DMS114 treated with DMSO at 0.1 percent for 48 hours (cell line): ENCODE measurements at regions not wholly inside any gene's neighbourhood (a gene's known extent, or its start where the extent isn't known, plus 50 kb on each side); places are given as distances from the start of the nearest gene placed in this dataset.
A peak's percentile ranks its signal among the peaks of the same experiment; 100 is the strongest.

Experiments used
- DNase-seq: peaks from one replicate; lab custom pipeline; 2025; ENCODE audit not compliant: unreplicated experiment; lab: John Stamatoyannopoulos, UW

DNA sequence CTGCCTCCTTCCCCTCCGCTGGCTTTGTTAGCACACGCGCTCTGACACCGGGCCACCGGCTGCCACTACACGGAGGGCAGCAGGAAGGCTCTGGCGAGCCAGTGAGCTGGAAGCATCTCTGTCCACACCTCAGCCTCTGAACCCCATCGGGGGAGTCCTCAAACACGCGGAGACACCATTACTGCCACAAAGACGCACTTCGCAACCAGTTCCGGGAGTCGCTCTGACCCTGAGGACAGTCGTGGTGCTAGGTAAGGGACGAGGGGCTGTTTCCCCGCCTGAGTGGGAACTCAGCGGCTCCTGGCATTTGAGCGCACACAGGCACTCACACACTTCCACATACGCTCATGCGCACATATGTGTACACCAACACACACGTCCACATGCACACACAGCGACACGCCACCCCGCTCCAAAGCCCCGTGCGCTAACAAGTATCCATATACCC is 160.0 kb downstream of the C9orf152 start:
- DNase-seq, result no peak

DNA sequence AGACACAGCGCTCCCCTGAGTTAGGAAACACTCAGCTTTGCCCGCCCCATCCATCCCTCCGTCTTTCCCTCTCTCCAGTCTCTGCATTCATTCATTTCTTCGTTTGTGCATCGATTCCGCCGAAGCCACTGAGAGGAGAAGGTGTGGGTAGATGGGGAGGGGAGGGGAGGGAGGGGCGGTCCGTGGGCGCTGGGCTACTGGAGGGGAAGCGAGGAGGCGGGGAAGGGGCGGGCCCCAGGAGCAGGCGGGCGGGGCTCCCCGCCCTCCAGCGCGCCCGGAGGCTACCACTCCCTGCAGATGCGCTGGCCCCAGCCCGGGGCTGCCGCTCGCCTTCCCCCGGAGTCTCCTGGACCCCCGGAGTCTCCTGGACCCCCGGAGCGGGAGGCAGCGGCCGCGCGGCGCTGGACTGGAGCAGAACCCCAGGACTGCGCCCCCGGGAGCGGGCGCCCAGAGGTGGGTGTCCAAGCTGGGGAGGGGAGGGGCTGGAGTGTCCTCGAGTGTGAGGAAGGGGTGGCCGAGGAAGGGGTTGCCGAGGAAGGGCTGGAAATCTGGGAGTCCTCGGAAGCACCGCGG is 159.5 kb downstream of the C9orf152 start:
- DNase-seq, result peak; percentile 5

DNA sequence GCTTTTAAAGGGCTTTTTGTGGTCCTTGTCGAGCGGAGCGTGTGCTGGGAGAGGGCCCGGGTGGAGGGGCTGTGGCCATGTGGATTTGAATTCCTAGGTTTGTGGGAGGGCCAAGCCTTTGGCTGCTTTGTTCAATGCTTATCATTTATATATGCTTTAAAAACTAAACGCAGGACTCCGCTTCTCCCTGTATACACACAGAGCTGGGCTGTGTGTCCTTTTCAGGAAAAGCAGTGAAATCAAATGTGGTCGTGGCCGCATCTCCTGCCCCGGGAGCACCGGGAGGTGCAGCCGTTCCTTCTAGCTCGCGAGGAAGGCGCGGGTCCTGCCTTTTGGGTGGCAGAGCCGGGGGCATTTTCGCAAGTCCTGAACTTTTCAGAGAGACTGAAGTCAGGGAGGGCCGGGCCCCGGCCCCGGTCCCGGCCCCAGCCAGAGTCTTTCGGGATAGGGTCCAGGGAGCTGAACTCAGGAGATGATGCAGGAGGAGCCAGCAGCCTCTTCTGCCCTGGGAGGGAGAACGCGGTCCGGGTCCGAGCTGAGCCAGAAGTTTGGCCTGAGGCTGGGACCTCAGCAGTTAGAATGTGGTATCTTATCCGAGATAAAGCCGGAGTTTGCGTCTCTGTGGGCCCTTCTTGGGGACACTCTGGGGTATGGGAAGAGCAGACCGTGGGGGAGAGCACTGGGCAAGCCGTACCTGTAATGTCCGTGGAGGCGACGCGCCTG is 158.8 kb downstream of the C9orf152 start:
- DNase-seq, result no peak

- DNase-seq, result no peak
Observed at GRCh38 chr9:110049699-110050450, 158.1 kb downstream of the C9orf152 start.

DNA sequence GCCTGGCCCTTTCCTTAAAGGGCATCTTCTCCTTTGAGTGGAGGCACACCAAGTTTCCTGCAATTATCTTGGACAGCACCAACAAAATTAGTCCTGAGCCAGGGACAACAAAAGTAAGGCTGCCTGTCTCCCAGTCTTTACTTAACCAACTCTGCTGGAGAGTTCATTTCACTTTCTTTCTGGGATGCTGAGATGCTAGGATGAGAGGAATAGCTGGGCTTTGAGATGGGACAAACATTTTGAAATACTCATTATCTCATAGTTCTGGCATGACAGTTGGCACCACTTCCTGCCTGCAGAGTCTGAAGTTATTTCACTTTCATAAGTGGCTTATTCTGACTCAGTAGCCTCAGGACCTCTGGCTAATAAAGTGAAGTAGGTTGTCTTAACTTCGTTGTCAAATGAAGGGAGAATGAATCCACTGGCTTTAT is 157.0 kb downstream of the C9orf152 start:
- no peak for DNase-seq

GRCh38 chr9:110056062-110056461 is 151.9 kb downstream of the C9orf152 start:
- DNase-seq, result no peak

GRCh38 chr9:110058304-110058953 is 149.5 kb downstream of the C9orf152 start:
- peak; percentile 29 for DNase-seq

- no peak for DNase-seq
Observed at GRCh38 chr9:110059461-110059860, 148.5 kb downstream of the C9orf152 start.

GRCh38 chr9:110064803-110065202 is 143.2 kb downstream of the C9orf152 start:
- no peak for DNase-seq

DNA sequence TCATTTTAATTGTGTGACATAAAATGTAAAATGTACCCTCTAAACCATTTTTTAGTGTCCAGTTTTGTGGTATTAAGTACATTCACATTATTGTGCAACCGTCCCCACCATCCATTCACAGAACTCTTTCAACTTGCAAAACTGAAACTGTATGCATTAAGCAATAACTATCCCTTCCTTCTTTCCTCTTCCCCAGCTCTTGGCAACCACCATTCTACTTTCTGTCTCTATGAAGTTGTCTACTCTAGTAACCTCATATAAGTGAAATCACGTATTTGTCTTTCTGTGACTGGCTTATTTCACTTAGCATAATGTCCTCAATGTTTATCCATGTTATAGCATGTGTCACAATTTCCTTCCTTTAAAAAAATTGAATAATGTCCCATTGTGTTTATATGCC is 142.4 kb downstream of the C9orf152 start:
- no peak for DNase-seq

DNA sequence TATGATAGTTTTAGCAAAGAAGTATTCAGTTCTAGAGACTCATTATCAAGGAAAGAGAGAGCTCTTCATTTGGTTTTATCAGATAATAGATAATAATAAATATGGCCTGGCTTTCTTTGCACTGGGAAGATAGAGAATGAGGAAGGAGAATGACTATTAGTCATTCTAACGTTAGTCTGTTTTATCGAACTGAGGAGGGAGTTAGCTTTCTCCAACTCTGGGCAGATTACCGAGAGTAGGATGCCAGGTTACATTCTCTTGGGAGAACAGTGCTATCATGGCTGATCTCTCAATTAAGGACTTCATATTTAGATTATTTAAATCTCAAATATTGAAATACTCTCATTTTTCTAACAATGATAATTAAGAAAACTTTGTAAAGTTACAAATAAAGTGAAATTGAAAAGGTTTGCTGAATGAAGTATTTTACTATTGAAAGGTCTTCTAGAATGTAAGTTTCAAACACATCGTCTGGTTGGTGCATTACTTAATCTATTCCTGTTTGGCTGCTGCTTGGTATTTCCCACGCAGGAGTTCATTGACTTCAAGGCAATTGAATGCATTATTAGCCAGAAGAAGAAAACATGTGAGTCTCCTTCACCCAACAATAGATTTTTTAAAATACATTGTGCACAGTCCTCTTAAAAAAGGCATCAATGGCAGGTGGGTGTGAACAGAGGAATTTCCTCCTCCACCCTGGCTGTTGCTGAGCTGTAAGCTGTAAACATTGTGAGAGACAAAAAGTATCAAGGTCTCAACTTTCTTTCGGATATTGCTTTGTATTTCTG is 140.8 kb downstream of the C9orf152 start:
- no peak for DNase-seq

DNA sequence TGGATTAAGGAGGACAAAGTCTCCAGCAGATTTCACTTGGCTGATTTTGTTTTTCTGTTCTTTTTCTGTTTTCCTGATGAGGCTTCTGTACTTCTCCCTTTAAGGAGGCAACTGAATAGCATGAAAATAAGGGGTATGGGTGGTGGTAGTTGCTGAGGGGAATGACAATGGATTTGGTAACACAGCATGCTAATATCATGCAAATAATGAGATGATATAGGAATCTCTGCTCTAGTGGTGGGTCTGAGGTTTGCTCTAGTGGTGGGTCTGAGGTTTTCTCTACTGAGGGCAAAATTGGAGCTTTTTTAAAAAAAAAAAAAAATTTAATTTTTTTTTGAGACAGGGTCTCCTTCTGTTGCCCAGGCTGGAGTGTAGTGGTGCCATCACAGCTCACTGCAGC is 139.7 kb downstream of the C9orf152 start:
- no peak for DNase-seq

GRCh38 chr9:110069326-110070248 is 138.4 kb downstream of the C9orf152 start:
- DNase-seq, result no peak

GRCh38 chr9:110072597-110073355 is 135.2 kb downstream of the C9orf152 start:
- DNase-seq, result no peak

DNA sequence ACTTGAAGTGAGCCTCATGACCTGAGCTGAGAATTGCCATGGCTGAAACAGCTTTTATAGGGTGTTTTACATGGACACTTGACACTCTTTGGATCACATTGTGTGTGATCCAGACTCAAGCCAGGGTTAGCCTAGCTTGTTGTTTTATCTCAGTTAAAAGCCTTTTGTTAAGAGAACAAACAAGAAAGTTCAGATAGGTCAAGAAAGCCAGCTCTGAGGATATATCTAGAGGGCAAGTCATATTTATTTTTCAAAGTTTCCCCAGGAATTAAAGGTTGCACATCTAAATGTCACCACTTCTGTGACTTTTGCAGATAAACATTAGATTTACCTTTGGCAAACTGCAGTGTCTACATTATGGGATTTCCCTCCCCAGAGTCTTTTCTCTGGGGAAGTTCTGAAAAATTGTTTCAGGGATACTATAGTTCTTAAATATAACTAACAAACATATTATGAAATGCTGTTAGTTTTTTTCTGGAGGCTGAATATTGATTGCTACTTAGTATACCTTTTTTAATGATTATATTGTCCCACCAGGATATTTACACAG is 134.5 kb downstream of the C9orf152 start:
- no peak for DNase-seq

DNA sequence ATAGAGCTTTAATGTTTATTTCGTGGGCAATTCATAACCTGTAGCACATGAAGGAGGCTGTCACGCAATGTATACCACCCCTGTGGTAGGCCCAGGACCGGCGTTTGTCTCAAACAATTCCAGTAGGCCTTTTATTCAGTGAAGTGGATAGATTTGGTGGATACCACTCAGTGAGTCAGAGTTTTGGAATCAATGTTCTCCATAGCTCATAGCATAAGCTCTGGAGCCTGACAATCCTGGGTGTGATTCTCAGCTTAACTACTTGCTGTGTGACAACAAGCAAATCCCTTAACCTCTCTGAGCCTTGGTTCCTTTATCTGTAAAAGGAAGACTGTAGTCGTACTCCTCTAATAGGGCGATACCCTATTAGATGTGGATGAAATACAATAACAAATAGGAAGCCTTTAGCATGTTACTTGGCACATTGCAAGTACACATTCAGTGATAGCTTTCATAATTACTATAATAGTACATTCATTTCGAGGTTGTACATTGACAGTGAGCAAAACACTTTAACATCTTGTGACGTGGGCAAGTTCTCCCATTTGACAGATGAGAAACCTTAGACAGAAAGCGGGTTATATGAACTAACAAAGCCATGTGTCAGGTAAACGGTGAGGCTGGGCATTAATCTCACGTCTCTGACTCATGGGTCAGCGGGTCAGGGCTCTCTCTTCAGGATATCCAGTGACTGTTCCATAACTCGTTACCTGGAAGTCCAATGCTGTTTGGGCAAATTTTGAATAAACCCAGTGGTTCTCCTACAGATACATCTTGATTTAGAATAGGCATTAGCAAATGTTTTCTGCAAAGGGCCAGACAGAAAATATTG is 130.8 kb downstream of the C9orf152 start:
- DNase-seq, result no peak

DNA sequence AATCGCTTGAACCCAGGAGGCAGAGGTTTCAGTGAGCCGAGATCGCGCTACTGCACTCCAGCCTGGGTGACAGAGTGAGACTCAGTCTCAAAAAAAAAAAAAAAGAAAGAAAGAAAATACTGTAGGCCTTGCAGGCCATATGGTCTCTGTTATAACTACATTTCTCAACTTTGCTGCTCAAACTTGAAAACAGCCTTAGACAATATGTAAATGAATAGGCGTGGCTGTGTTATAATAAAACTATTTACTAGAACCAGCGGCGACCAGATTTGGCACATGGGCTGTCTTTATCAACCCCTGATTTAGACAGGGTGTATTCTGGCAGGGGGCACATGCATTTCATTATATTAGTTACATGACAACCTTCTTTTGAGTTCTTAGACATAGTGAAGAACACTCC is 130.0 kb downstream of the C9orf152 start:
- no peak for DNase-seq

- no peak for DNase-seq
Observed at GRCh38 chr9:110078604-110079003, 129.4 kb downstream of the C9orf152 start.
